GM23338 (cell line): ENCODE measurements at regions not wholly inside any gene's neighbourhood (a gene's known extent, or its start where the extent isn't known, plus 50 kb on each side); places are given as distances from the start of the nearest gene placed in this dataset.

Experiments
- ATAC-seq: fragments of 200-7000 bp; cut with Tn5 transposase; 3 replicates; pipeline ENCODE4 v1.9.1; 2020
- DNase-seq: peaks from one replicate; pipeline ENCODE4 v3.0.0-alpha.2; 2015; ENCODE audit warnings: low spot score
- H2AFZ ChIP-seq: fragments of 200-600 bp; sonication (generic); 2 replicates; pipeline ENCODE4 v1.8.0; 2016; ENCODE audit warnings: antibody characterized with exemption, mild to moderate bottlenecking, moderate library complexity
- H3F3A ChIP-seq: fragments of 200-600 bp; sonication (generic); replicated peaks from 2 replicates; pipeline ENCODE4 v1.8.0; 2017; ENCODE audit warnings: antibody characterized with exemption, mixed run types, low read depth
- H3K27ac ChIP-seq: fragments of 200-600 bp; sonication (generic); 2 replicates; pipeline ENCODE4 v1.6.1; 2016; ENCODE audit warnings: low read depth
- H3K27me3 ChIP-seq: fragments of 200-600 bp; sonication (generic); 2 replicates; pipeline ENCODE4 v1.8.0; 2016; ENCODE audit warnings: mild to moderate bottlenecking, mixed run types, moderate library complexity; ENCODE audit not compliant: insufficient read depth
- H3K36me3 ChIP-seq: fragments of 200-600 bp; sonication (generic); 2 replicates; pipeline ENCODE4 v1.8.0; 2016; ENCODE audit warnings: mild to moderate bottlenecking; ENCODE audit not compliant: insufficient read depth
- H3K4me1 ChIP-seq: fragments of 200-600 bp; sonication (generic); 2 replicates; pipeline ENCODE4 v1.8.0; 2016; ENCODE audit warnings: mild to moderate bottlenecking, moderate library complexity; ENCODE audit not compliant: insufficient read depth
- H3K4me2 ChIP-seq: fragments of 200-600 bp; sonication (generic); 2 replicates; pipeline ENCODE4 v1.7.1; 2017; ENCODE audit warnings: mixed run types
- H3K4me3 ChIP-seq: fragments of 200-600 bp; sonication (generic); 2 replicates; pipeline ENCODE4 v1.6.1; 2016; ENCODE audit warnings: mixed run types
- H3K79me2 ChIP-seq: fragments of 200-600 bp; sonication (generic); replicated peaks from 2 replicates; pipeline ENCODE4 v1.8.0; 2017; ENCODE audit warnings: mild to moderate bottlenecking; ENCODE audit not compliant: insufficient read depth
- H3K9me2 ChIP-seq: fragments of 200-600 bp; sonication (generic); 2 replicates; pipeline ENCODE4 v1.8.0; 2017; ENCODE audit not compliant: insufficient read depth
- H4K20me1 ChIP-seq: fragments of 200-600 bp; sonication (generic); replicated peaks from 2 replicates; pipeline ENCODE4 v1.8.0; 2017; ENCODE audit warnings: mild to moderate bottlenecking; ENCODE audit not compliant: insufficient read depth
- H3K27ac Mint-ChIP-seq: 2 replicates; pipeline ENCODE4 v1.8.0; 2020; ENCODE audit warnings: inconsistent platforms, mild to moderate bottlenecking, moderate library complexity, mixed read lengths
- H3K27me3 Mint-ChIP-seq: 3 replicates; pipeline ENCODE4 v1.8.0; 2022; ENCODE audit warnings: low read depth, mild to moderate bottlenecking, moderate library complexity, mixed read lengths, inconsistent platforms; ENCODE audit not compliant: insufficient read depth, poor library complexity
- H3K36me3 Mint-ChIP-seq: 3 replicates; pipeline ENCODE4 v1.8.0; 2021; ENCODE audit warnings: low read depth, mild to moderate bottlenecking, inconsistent platforms, moderate library complexity, mixed read lengths
- H3K4me1 Mint-ChIP-seq: 3 replicates; pipeline ENCODE4 v1.8.0; 2020; ENCODE audit warnings: mild to moderate bottlenecking, inconsistent platforms, mixed read lengths
- H3K4me3 Mint-ChIP-seq: 3 replicates; pipeline ENCODE4 v1.8.0; 2021; ENCODE audit warnings: moderate library complexity, mild to moderate bottlenecking, inconsistent platforms, mixed read lengths
- H3K9me3 Mint-ChIP-seq: 3 replicates; pipeline ENCODE4 v1.8.0; 2020; ENCODE audit warnings: moderate library complexity, mild to moderate bottlenecking, inconsistent platforms, mixed read lengths
- CREB1 ChIP-seq: fragments of 250-450 bp; sonication (Bioruptor Pico); IDR thresholded peaks from 2 replicates; pipeline ENCODE4 v1.5.0; 2020; ENCODE audit warnings: low read depth, mild to moderate bottlenecking, moderate library complexity
- CTCF ChIP-seq, 2 experiments: fragments of 200-600 bp in 1 of 2; sonication (generic) in 1 of 2; conservative IDR thresholded peaks; 2 replicates each; pipeline versions ENCODE4 v1.5.1 to v1.6.1; 2016 to 2017; ENCODE audit warnings: antibody characterized with exemption in 2 of 2, low read depth in 2 of 2, mild to moderate bottlenecking in 2 of 2, moderate library complexity in 1 of 2
- ETS1 ChIP-seq: IDR thresholded peaks from 2 replicates; pipeline ENCODE4 v1.6.1; 2016; ENCODE audit warnings: antibody characterized with exemption
- EZH2 ChIP-seq: fragments of 200-600 bp; sonication (generic); IDR thresholded peaks from one replicate; pipeline ENCODE4 v1.8.0; 2017; ENCODE audit warnings: antibody characterized with exemption, mild to moderate bottlenecking, low read depth; ENCODE audit not compliant: unreplicated experiment
- EZH2phosphoT487 ChIP-seq: fragments of 200-600 bp; sonication (generic); IDR thresholded peaks from one replicate; pipeline ENCODE4 v1.8.1; 2018; ENCODE audit warnings: antibody characterized with exemption; ENCODE audit not compliant: unreplicated experiment
- JUNB ChIP-seq: IDR thresholded peaks from one replicate; pipeline ENCODE4 v1.6.1; 2016; ENCODE audit warnings: antibody characterized with exemption; ENCODE audit not compliant: unreplicated experiment
- NANOG ChIP-seq: IDR thresholded peaks from 2 replicates; pipeline ENCODE4 v1.6.1; 2016; ENCODE audit warnings: antibody characterized with exemption, borderline replicate concordance
- POLR2AphosphoS5 ChIP-seq: IDR thresholded peaks from 2 replicates; pipeline ENCODE4 v1.6.1; 2016; ENCODE audit warnings: antibody characterized with exemption, low read depth
- REST ChIP-seq: IDR thresholded peaks from one replicate; pipeline ENCODE4 v1.6.1; 2018; ENCODE audit warnings: antibody characterized with exemption; ENCODE audit not compliant: unreplicated experiment
- STAT1 ChIP-seq: IDR thresholded peaks from one replicate; pipeline ENCODE4 v1.6.1; 2016; ENCODE audit warnings: antibody characterized with exemption; ENCODE audit not compliant: unreplicated experiment
- ZNF114 ChIP-seq: fragments of 250-450 bp; sonication (Bioruptor Pico); IDR thresholded peaks from 2 replicates; pipeline ENCODE4 v1.5.0; 2020; ENCODE audit warnings: mild to moderate bottlenecking, moderate library complexity
- ZNF331 ChIP-seq: fragments of 250-450 bp; sonication (Bioruptor Pico); IDR thresholded peaks from 2 replicates; pipeline ENCODE4 v1.5.0; 2020; ENCODE audit warnings: low read depth, mild to moderate bottlenecking, moderate library complexity

GRCh38 chr18:51575171-51575570 lies 377.7 kb upstream of the MEX3C start:
- ATAC-seq (no peak), DNase-seq (no peak)
- H3K27me3 ChIP-seq: no peaks in the 10 kb centered on the region
- H3K36me3 Mint-ChIP-seq: no peaks in the 10 kb centered on the region
- H3K27me3 Mint-ChIP-seq: peaks cover 1% of the 10 kb centered on the region
- H4K20me1 ChIP-seq: no peaks in the 10 kb centered on the region
- no peak overlapping the region for H3K27ac Mint-ChIP-seq
- no peaks in the 10 kb centered on the region for H3K79me2 ChIP-seq
- no peak overlapping the region for H3K4me3 Mint-ChIP-seq
- H3K36me3 ChIP-seq: no peaks in the 10 kb centered on the region
- H3K4me3 ChIP-seq: no peak overlapping the region
- H3K4me2 ChIP-seq: no peak overlapping the region
- H3K9me3 Mint-ChIP-seq: peaks cover 4% of the 10 kb centered on the region; the same call in 1 of the 3 replicates
- no peak overlapping the region for H2AFZ ChIP-seq
- H3F3A ChIP-seq: no peaks in the 10 kb centered on the region
- peaks cover 7% of the 10 kb centered on the region for H3K4me1 Mint-ChIP-seq
- no peak overlapping the region for H3K27ac ChIP-seq
- peaks cover 4% of the 10 kb centered on the region; the same call in 1 of the 2 replicates for H3K9me2 ChIP-seq
- TF ChIP-seq EZH2 (no peak), CREB1 (CRISPR knock-in tag) (no peak), STAT1 (no peak), CTCF (conservative IDR thresholded peaks at IDR 0.05; ENCODE audit: low read depth in 2 of 2) (no peak), ZNF331 (CRISPR knock-in tag) (no peak), EZH2phosphoT487 (no peak), POLR2AphosphoS5 (no peak)
- H3K4me1 ChIP-seq: no peaks in the 10 kb centered on the region

- H3K4me2 ChIP-seq: no peak overlapping the region
- no peaks in the 10 kb centered on the region for H4K20me1 ChIP-seq
- H3K4me1 ChIP-seq: no peaks in the 10 kb centered on the region
- Mint-ChIP-seq H3K4me3 (no peak overlapping the region), H3K9me3 (peaks cover 4% of the 10 kb centered on the region; the same call in 1 of the 3 replicates), H3K4me1 (peaks cover 11% of the 10 kb centered on the region), H3K36me3 (no peaks in the 10 kb centered on the region), H3K27ac (no peak overlapping the region), H3K27me3 (peaks cover 1% of the 10 kb centered on the region)
- H3K36me3 ChIP-seq: no peaks in the 10 kb centered on the region
- no peak overlapping the region for H2AFZ ChIP-seq
- peaks cover 4% of the 10 kb centered on the region; the same call in 1 of the 2 replicates for H3K9me2 ChIP-seq
- DNase-seq (peak; percentile 6), ATAC-seq (no peak)
- no peak overlapping the region for H3K27ac ChIP-seq
- H3K4me3 ChIP-seq: no peak overlapping the region
- H3K79me2 ChIP-seq: no peaks in the 10 kb centered on the region
- no peaks in the 10 kb centered on the region for H3K27me3 ChIP-seq
- no peaks in the 10 kb centered on the region for H3F3A ChIP-seq
- TF ChIP-seq EZH2 (no peak), EZH2phosphoT487 (no peak), CTCF (conservative IDR thresholded peaks at IDR 0.05; ENCODE audit: low read depth in 2 of 2) (no peak), ETS1 (no peak), JUNB (no peak), STAT1 (no peak), NANOG (no peak), CREB1 (CRISPR knock-in tag) (no peak), REST (no peak), ZNF114 (CRISPR knock-in tag) (no peak)
These were observed 381.0 kb upstream of the MEX3C start for GRCh38 chr18:51578406-51578980.
